ENCODE measurements at regions not wholly inside any gene's neighbourhood (a gene's known extent, or its start where the extent isn't known, plus 50 kb on each side); places are given as distances from the start of the nearest gene placed in this dataset.

GRCh38 chr4:106659371-106659770 is 290.8 kb upstream of the GIMD1 start:
- no peaks in the 10 kb centered on the region for H3K36me3 ChIP-seq (ENCODE audit: control insufficient read depth in 2 of 2, insufficient read depth in 2 of 2, low read length in 1 of 2)
- 0% methylated on average over 1 of the region's 1 CpG for WGBS (ENCODE audit: insufficient coverage, insufficient replicate concordance, low lambda C conversion rate, missing lambda C conversion rate)
- ATAC-seq (no peak), FAIRE-seq (no peak), DNase-seq (ENCODE audit: low read depth, low spot score) (no peak)
- intact Hi-C loops (cut with micrococcal nuclease; ENCODE audit: unreplicated experiment): no loop called here
- no peaks in the 10 kb centered on the region for H4K20me1 ChIP-seq (ENCODE audit: control insufficient read depth, insufficient read depth)
- no peaks in the 10 kb centered on the region for H3K27me3 ChIP-seq (replicated peaks in 1 of 2; ENCODE audit: control insufficient read depth in 2 of 2, insufficient read depth in 2 of 2, low read length in 1 of 2)
- RAD21 ChIA-PET (ENCODE audit: unreplicated experiment): no interaction called here
- POLR2A ChIA-PET: no interaction called here
- no peak overlapping the region for H3K4me2 ChIP-seq (ENCODE audit: control insufficient read depth, insufficient read depth)
- no peak overlapping the region for H2AFZ ChIP-seq (ENCODE audit: control insufficient read depth, low read depth, low read length)
- in situ Hi-C loops (cut with MboI): no loop called here
- CTCF ChIA-PET: no interaction called here
- no peak overlapping the region for H3K4me3 ChIP-seq
- no peak overlapping the region for H3K9ac ChIP-seq (ENCODE audit: control insufficient read depth, insufficient read depth, low read length)
- no peaks in the 10 kb centered on the region for H3K79me2 ChIP-seq (ENCODE audit: control insufficient read depth, insufficient read depth, low read length)
- no peaks in the 10 kb centered on the region for H3K9me3 ChIP-seq (replicated peaks; ENCODE audit: control insufficient read depth, insufficient read depth, low read length)
- no peaks in the 10 kb centered on the region for H3K4me1 ChIP-seq (ENCODE audit: control insufficient read depth, insufficient read depth, low read length)
- BruUV-seq (replicated peaks): no TSS peak
- H3K27ac ChIP-seq (ENCODE audit: control insufficient read depth, insufficient read depth): no peak overlapping the region
- SMC1A ChIA-PET (ENCODE audit: uncharacterized antibody, unreplicated experiment): no interaction called here
- no peak for TF ChIP-seq FOXK2 (IDR thresholded peaks at IDR 0.05)
- no peak for TF ChIP-seq REST (IDR thresholded peaks at IDR 0.05; ENCODE audit: low read depth, low read length)
- no peak for TF ChIP-seq ZBTB4 (CRISPR knock-in tag; IDR thresholded peaks at IDR 0.05)
- no peak for TF ChIP-seq RCOR1 (conservative IDR thresholded peaks at IDR 0.05; ENCODE audit: low read depth, low read length)
- no peak for TF ChIP-seq FOS (IDR thresholded peaks at IDR 0.05; ENCODE audit: borderline replicate concordance, extremely low read depth, insufficient read length)
- TF ChIP-seq HDAC6 (IDR thresholded peaks at IDR 0.05; ENCODE audit: unreplicated experiment): no peak
- no peak for TF ChIP-seq ELK1 (IDR thresholded peaks at IDR 0.05; ENCODE audit: low read depth, low read length)
- TF ChIP-seq NR2F1 (conservative IDR thresholded peaks at IDR 0.05): no peak
- no peak for TF ChIP-seq HDAC2 (IDR thresholded peaks at IDR 0.05)
- TF ChIP-seq PBX3 (IDR thresholded peaks at IDR 0.05; ENCODE audit: insufficient replicate concordance, low read depth, low read length): no peak
- TF ChIP-seq BCLAF1 (IDR thresholded peaks at IDR 0.05): no peak
- TF ChIP-seq EP300 (IDR thresholded peaks at IDR 0.05; ENCODE audit: borderline replicate concordance in 1 of 2, control insufficient read depth in 1 of 2, low read depth in 2 of 2, low read length in 2 of 2): no peak
